ENCODE measurements at regions not wholly inside any gene's neighbourhood (a gene's known extent, or its start where the extent isn't known, plus 50 kb on each side); places are given as distances from the start of the nearest gene placed in this dataset.

DNA sequence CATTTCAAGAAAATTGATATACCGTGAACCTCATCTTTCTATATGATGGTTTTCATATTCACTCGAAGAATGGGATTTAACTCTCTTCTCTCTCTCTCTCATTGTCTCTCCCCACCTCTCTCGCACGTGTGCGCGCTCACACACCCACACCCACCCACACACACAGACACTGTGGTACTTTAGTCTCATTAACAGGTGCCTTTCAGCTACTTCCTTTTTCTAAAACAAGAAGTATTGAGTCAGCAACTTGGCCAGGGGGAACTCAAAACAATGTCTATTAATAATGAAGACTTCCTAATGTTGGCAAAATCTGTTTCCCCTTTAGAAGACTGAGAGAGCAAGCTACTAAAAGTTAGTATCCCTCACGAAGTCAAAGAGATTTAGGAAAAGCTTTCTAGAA, 150.7 kb downstream of the TMCO5A start:
- TF ChIP-seq EZH2 (IDR thresholded peaks at IDR 0.05) (no peak), POLR2AphosphoS5 (IDR thresholded peaks at IDR 0.05; ENCODE audit: borderline replicate concordance, low read depth, low read length) (no peak)
